ENCODE measurements at regions not wholly inside any gene's neighbourhood (a gene's known extent, or its start where the extent isn't known, plus 50 kb on each side); places are given as distances from the start of the nearest gene placed in this dataset.

DNA sequence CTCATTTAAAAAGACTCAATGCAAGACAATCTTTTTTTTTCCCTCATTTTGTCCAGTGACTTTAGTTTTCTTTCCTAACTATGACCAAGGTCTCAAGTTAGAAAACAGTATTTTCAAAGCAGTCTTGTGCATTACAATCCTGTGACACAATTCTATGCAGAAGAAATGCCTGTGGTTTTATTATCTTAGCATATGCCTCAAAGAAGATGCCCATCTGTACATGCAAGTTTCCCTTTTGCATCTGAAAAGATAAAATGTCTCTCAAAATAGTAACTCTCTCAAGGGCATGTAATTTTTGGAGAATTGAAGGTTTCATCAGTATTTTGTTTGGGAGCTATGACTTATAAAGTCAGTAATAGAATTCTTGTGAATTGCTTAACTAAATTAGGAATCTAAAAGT lies 292.0 kb upstream of the SUCLG2 start:
- Histone ChIP-seq H3K27me3 (no peaks in the 10 kb centered on the region), H3K4me3 (no peak overlapping the region), H3K36me3 (no peaks in the 10 kb centered on the region), H3K27ac (no peak overlapping the region), H3K4me1 (no peaks in the 10 kb centered on the region), H3K9me3 (peaks cover 0 to 2% (median 0%) of the 10 kb centered on the region in 4 donors)
- intact Hi-C loops (cut with DNase I): no loop called here
- DNase-seq: no peak
- no peak for TF ChIP-seq POLR2AphosphoS5 (IDR thresholded peaks at IDR 0.05)
- TF ChIP-seq EP300 (IDR thresholded peaks at IDR 0.05): no peak
- no peak for TF ChIP-seq POLR2A (IDR thresholded peaks at IDR 0.05)
- TF ChIP-seq, protein P1, sequence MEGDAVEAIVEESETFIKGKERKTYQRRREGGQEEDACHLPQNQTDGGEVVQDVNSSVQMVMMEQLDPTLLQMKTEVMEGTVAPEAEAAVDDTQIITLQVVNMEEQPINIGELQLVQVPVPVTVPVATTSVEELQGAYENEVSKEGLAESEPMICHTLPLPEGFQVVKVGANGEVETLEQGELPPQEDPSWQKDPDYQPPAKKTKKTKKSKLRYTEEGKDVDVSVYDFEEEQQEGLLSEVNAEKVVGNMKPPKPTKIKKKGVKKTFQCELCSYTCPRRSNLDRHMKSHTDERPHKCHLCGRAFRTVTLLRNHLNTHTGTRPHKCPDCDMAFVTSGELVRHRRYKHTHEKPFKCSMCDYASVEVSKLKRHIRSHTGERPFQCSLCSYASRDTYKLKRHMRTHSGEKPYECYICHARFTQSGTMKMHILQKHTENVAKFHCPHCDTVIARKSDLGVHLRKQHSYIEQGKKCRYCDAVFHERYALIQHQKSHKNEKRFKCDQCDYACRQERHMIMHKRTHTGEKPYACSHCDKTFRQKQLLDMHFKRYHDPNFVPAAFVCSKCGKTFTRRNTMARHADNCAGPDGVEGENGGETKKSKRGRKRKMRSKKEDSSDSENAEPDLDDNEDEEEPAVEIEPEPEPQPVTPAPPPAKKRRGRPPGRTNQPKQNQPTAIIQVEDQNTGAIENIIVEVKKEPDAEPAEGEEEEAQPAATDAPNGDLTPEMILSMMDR (IDR thresholded peaks at IDR 0.05): no peak

DNA sequence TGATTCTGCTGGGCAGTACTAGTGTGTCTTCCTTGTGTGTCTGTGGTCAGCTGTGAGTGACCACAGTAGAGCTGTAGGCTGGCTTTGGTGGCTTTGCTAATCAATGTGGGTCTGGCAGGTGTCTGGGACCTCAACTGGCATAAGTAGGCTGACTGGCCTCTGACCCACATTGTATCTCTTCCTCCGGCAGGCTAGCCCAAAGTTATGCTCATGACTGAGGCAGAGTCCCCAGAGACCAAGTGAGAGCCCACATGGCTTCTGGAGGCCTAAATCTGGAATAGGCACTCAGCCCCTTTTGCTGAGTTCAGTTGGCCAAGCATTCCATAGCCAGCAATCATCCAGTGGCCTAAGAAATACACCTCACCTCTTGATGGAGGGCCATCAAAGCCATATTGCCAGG lies 289.1 kb upstream of the SUCLG2 start:
- TF ChIP-seq POLR2AphosphoS5 (IDR thresholded peaks at IDR 0.05) (no peak), POLR2A (IDR thresholded peaks at IDR 0.05) (no peak), EP300 (IDR thresholded peaks at IDR 0.05) (no peak)
- TF ChIP-seq, protein P1 (IDR thresholded peaks at IDR 0.05): no peak
- H3K36me3 ChIP-seq: no peaks in the 10 kb centered on the region
- H3K4me1 ChIP-seq: no peaks in the 10 kb centered on the region
- no peak overlapping the region for H3K27ac ChIP-seq
- intact Hi-C loops (cut with DNase I): no loop called here
- H3K9me3 ChIP-seq: no peaks in the 10 kb centered on the region
- no peaks in the 10 kb centered on the region for H3K27me3 ChIP-seq
- no peak overlapping the region for H3K4me3 ChIP-seq
- 96 to 97% methylated on average over 1 of the region's 1 CpG for WGBS, 2 donors
- DNase-seq: no peak

DNA sequence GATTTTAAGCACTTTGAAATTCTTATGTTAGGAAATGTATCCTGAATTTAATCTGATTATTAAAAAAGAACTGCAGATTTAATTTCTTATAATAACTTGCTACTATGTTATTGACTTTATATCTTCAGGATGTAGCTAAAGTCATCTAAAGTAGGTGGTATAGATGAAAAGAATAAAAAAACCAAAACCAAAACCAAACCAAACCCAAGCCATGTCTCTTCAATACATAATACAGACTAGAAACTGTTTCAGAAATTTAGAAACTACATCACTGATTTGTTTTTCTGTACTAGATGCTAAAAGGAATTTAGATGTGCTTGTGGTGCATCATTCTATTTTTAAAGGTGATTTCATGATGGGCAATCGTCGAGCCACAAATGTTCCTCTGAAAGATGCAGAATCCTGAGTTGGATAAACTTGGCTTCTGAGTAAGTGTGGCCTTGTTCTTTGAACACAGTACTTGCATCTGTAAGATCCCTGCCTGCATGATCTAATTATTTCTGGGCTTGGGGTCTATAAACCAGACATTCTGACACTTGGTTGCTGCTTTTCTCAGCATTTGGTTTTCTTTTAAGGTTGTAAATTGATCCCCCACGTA lies 287.1 kb upstream of the SUCLG2 start:
- no peaks in the 10 kb centered on the region for H3K36me3 ChIP-seq
- DNase-seq: no peak
- no peaks in the 10 kb centered on the region for H3K27me3 ChIP-seq
- TF ChIP-seq, protein P1 (IDR thresholded peaks at IDR 0.05): no peak
- TF ChIP-seq POLR2AphosphoS5 (IDR thresholded peaks at IDR 0.05): no peak
- TF ChIP-seq POLR2A (IDR thresholded peaks at IDR 0.05): no peak
- TF ChIP-seq EP300 (IDR thresholded peaks at IDR 0.05): no peak
- no peaks in the 10 kb centered on the region for H3K9me3 ChIP-seq
- 85 to 91% methylated on average over 3 of the region's 3 CpGs for WGBS, 2 donors
- H3K4me3 ChIP-seq: no peak overlapping the region
- H3K4me1 ChIP-seq: no peaks in the 10 kb centered on the region
- no peak overlapping the region for H3K27ac ChIP-seq
- intact Hi-C loops (cut with DNase I): no loop called here

DNA sequence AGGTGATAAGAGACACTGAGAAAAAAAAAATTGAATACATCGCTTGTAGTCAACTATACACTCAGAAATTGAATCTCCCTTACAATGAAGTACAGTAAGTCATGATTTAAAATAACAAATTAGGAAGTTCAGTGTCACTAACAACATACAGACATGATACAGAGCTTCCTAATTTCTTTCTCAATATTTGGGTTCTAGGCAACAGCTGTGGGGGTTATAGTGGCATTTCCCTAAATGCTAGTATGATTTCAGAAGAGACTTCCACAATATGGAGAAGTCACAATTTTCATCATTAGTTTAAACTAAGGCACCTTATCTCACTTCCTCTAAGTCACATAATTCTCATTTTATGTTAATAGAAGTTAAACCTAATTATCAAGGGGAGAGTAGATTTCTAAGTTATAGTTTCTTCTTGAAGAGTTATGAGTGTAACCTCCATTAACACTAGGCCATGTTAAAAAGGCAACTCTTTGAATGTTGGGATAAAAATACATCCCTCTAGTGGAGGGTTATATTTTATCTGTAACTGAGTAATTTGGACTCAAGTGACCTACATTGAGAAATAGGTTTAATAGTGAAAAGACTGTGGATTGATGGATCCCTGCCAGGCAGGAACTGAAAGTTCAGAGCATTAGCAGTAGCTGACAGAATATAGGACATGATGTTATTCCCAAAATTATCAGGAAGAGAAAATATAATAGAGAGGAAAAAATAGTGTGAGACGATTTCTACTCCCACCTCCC lies 286.0 kb upstream of the SUCLG2 start:
- no peak for DNase-seq
- intact Hi-C loops (cut with DNase I): no loop called here
- TF ChIP-seq EP300 (IDR thresholded peaks at IDR 0.05) (no peak), POLR2A (IDR thresholded peaks at IDR 0.05) (no peak), POLR2AphosphoS5 (IDR thresholded peaks at IDR 0.05) (no peak)
- TF ChIP-seq, protein P1 (IDR thresholded peaks at IDR 0.05): no peak
- Histone ChIP-seq H3K27ac (no peak overlapping the region), H3K36me3 (no peaks in the 10 kb centered on the region), H3K9me3 (peaks cover 0 to 4% (median 0%) of the 10 kb centered on the region in 4 donors), H3K27me3 (no peaks in the 10 kb centered on the region), H3K4me3 (no peak overlapping the region), H3K4me1 (no peaks in the 10 kb centered on the region)
- whole genome bisulfite sequencing, 2 donors: 66 to 85% methylated on average over 2 of the region's 2 CpGs

All from sigmoid colon (tissue), 6 donors.